ENCODE measurements at regions not wholly inside any gene's neighbourhood (a gene's known extent, or its start where the extent isn't known, plus 50 kb on each side); places are given as distances from the start of the nearest gene placed in this dataset.

GRCh38 chr3:194072097-194072428 lies 63.9 kb upstream of the HES1 start:
- H3K4me3 ChIP-seq: no peak overlapping the region
- no peaks in the 10 kb centered on the region for H3K36me3 ChIP-seq
- no peaks in the 10 kb centered on the region for H3K9me3 ChIP-seq
- intact Hi-C loops (cut with DNase I): loop anchor here (10.0 kb wide), 1 partner anchor 63 kb away; the partner anchor contains the start of gene HES1
- no peak overlapping the region for H3K27ac ChIP-seq
- H3K27me3 ChIP-seq: no peaks in the 10 kb centered on the region
- TF ChIP-seq POLR2A (IDR thresholded peaks at IDR 0.05) (no peak), POLR2AphosphoS5 (IDR thresholded peaks at IDR 0.05; ENCODE audit: insufficient read depth in 1 of 2, low read depth in 1 of 2) (no peak), CTCF (IDR thresholded peaks at IDR 0.05) (no peak)
- peaks cover 19% of the 10 kb centered on the region for H3K4me1 ChIP-seq
- no peak for DNase-seq (ENCODE audit: extremely low spot score in 2 of 2)

DNA sequence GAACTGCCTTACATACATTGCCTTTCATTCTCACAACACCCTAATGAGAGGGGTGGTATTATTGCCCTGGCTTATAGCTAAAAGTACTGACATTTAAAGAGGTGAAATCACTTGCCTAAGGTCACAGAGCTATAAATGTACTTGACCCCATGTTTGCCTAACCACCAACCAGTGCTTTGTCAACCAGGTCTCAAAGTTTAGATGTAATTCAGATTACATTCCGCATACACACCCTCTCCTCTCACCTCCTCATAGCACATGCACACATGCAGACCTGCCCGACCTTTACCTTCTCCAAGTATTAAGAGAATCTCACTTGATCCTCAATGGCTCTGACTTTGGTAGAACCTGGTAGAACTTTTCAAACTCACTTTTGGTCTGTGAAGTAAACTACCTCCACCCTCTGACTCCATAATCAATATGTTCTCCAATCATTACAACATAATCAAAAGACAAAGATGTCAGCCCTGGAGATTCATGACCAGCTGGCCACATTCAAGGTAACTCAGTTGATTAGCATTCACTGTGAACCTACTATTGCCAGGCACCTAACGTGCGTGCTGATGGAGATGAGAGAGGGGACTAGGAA lies 63.2 kb upstream of the HES1 start:
- no peaks in the 10 kb centered on the region for H3K27me3 ChIP-seq
- DNase-seq (ENCODE audit: extremely low spot score in 2 of 2): no peak
- H3K4me1 ChIP-seq: peaks cover 19% of the 10 kb centered on the region
- no peaks in the 10 kb centered on the region for H3K9me3 ChIP-seq
- intact Hi-C loops (cut with DNase I): loop anchor here (10.0 kb wide), 1 partner anchor 62 kb away; the partner anchor contains the start of gene HES1
- no peak for TF ChIP-seq POLR2A (IDR thresholded peaks at IDR 0.05)
- no peak for TF ChIP-seq POLR2AphosphoS5 (IDR thresholded peaks at IDR 0.05; ENCODE audit: insufficient read depth in 1 of 2, low read depth in 1 of 2)
- TF ChIP-seq CTCF (IDR thresholded peaks at IDR 0.05): no peak
- no peaks in the 10 kb centered on the region for H3K36me3 ChIP-seq
- no peak overlapping the region for H3K27ac ChIP-seq
- no peak overlapping the region for H3K4me3 ChIP-seq

GRCh38 chr3:194073926-194074325 lies 62.0 kb upstream of the HES1 start:
- Histone ChIP-seq H3K27ac (no peak overlapping the region), H3K4me1 (peaks cover 19% of the 10 kb centered on the region), H3K4me3 (no peak overlapping the region), H3K9me3 (no peaks in the 10 kb centered on the region), H3K36me3 (no peaks in the 10 kb centered on the region), H3K27me3 (no peaks in the 10 kb centered on the region)
- TF ChIP-seq CTCF (IDR thresholded peaks at IDR 0.05) (no peak), POLR2A (IDR thresholded peaks at IDR 0.05) (no peak), POLR2AphosphoS5 (IDR thresholded peaks at IDR 0.05; ENCODE audit: insufficient read depth in 1 of 2, low read depth in 1 of 2) (no peak)
- DNase-seq (ENCODE audit: extremely low spot score in 2 of 2): no peak
- intact Hi-C loops (cut with DNase I): loop anchor here (10.0 kb wide), 1 partner anchor 61 kb away; the partner anchor contains the start of gene HES1

- no peaks in the 10 kb centered on the region for H3K27me3 ChIP-seq
- no peak for DNase-seq (ENCODE audit: extremely low spot score in 2 of 2)
- intact Hi-C loops (cut with DNase I): loop anchor here (10.0 kb wide), 1 partner anchor 60 kb away; the partner anchor contains the start of gene HES1
Measured at GRCh38 chr3:194075088-194075615, 60.8 kb upstream of the HES1 start.

More at GRCh38 chr3:194075088-194075615, 60.8 kb upstream of the HES1 start:
- H3K9me3 ChIP-seq: no peaks in the 10 kb centered on the region
- no peak overlapping the region for H3K27ac ChIP-seq
- TF ChIP-seq POLR2A (IDR thresholded peaks at IDR 0.05) (no peak), POLR2AphosphoS5 (IDR thresholded peaks at IDR 0.05; ENCODE audit: insufficient read depth in 1 of 2, low read depth in 1 of 2) (no peak), CTCF (IDR thresholded peaks at IDR 0.05) (no peak)
- peaks cover 17% of the 10 kb centered on the region for H3K4me1 ChIP-seq
- H3K4me3 ChIP-seq: no peak overlapping the region
- no peaks in the 10 kb centered on the region for H3K36me3 ChIP-seq
